GM10248 (cell line): ENCODE measurements at regions not wholly inside any gene's neighbourhood (a gene's known extent, or its start where the extent isn't known, plus 50 kb on each side); places are given as distances from the start of the nearest gene placed in this dataset.
"Not testable (repeated sequence)": the region's sequence is repeated elsewhere in the genome, so short reads cannot be mapped to it uniquely, and the experiment has no call there.

ENCODE experiments used
- CTCF ChIA-PET: fragments of 300-600 bp; sonication (Branson Sonifier 250); formaldehyde crosslinking; extraction: SDS; loops from one replicate; lab custom pipeline; 2021; ENCODE audit warnings: antibody characterized with exemption; lab: Yijun Ruan, JAX
- POLR2A ChIA-PET: fragments of 350-650 bp; sonication (Branson Sonifier 250); formaldehyde crosslinking; extraction: SDS; loops from one replicate; lab custom pipeline; 2020; ENCODE audit warnings: antibody characterized with exemption; lab: Yijun Ruan, JAX
- DNase-seq: peaks from one replicate; pipeline ENCODE4 v3.0.0; 2012; ENCODE audit errors: extremely low spot score
- CTCF ChIP-seq: IDR thresholded peaks from 2 replicates; pipeline ENCODE4 v1.5.1; 2012; ENCODE audit warnings: mild to moderate bottlenecking, low read depth; ENCODE audit errors: extremely low read depth, missing control alignments, control extremely low read depth

GRCh38 chr17:20916383-20916782, 126.4 kb downstream of the USP22 start:
- DNase-seq = no peak
- POLR2A ChIA-PET = no interaction called here
- CTCF ChIA-PET = no interaction called here
- TF ChIP-seq CTCF = no peak

GRCh38 chr17:20917610-20918306, 125.1 kb downstream of the USP22 start:
- DNase-seq, CTCF ChIA-PET, POLR2A ChIA-PET: not testable (repeated sequence)

GRCh38 chr17:20920095-20920814, 122.6 kb downstream of the USP22 start:
- TF ChIP-seq CTCF = no peak
- ChIA-PET CTCF (no interaction called here), POLR2A (no interaction called here)
- no peak for DNase-seq

GRCh38 chr17:20920815-20921199, 122.0 kb downstream of the USP22 start:
- no peak for DNase-seq
- POLR2A ChIA-PET = no interaction called here
- TF ChIP-seq CTCF = no peak
- CTCF ChIA-PET = interaction anchor here (1.0 kb wide), 2 partner anchors 9 to 24 kb away, joined by 3 read pairs; no protein-coding TSS in a partner anchor

GRCh38 chr17:20922128-20922670, 120.6 kb downstream of the USP22 start:
- TF ChIP-seq CTCF = no peak
- ChIA-PET POLR2A (no interaction called here), CTCF (interaction anchor here (1.0 kb wide), 1 partner anchor 22 kb away, joined by 3 read pairs; no protein-coding TSS in a partner anchor)
- no peak for DNase-seq

GRCh38 chr17:20924306-20924705, 118.5 kb downstream of the USP22 start:
- CTCF ChIA-PET = no interaction called here
- DNase-seq = no peak
- TF ChIP-seq CTCF = no peak
- POLR2A ChIA-PET = no interaction called here

- TF ChIP-seq CTCF = no peak
- ChIA-PET CTCF (no interaction called here), POLR2A (no interaction called here)
- DNase-seq = no peak
Observed at GRCh38 chr17:20925091-20925490, 117.7 kb downstream of the USP22 start.
